Endothelial cell of hepatic sinusoid (primary cell): ENCODE measurements at regions not wholly inside any gene's neighbourhood (a gene's known extent, or its start where the extent isn't known, plus 50 kb on each side); places are given as distances from the start of the nearest gene placed in this dataset.
"Not testable (repeated sequence)": the region's sequence is repeated elsewhere in the genome, so short reads cannot be mapped to it uniquely, and the experiment has no call there.

Experiments
- in situ Hi-C: cut with HindIII; loops from 2 replicates; pipeline ENCODE4 v1.10.0; 2017; ENCODE audit warnings: low sequenced_read_pairs

GRCh38 chr1:83163879-83164475 lies 835.0 kb downstream of the TTLL7 start:
- in situ Hi-C loops, result not testable (repeated sequence)

GRCh38 chr1:83158924-83159323 lies 840.0 kb downstream of the TTLL7 start:
- in situ Hi-C loops, result not testable (repeated sequence)

GRCh38 chr1:83154306-83154705 lies 844.6 kb downstream of the TTLL7 start:
- in situ Hi-C loops, result not testable (repeated sequence)

GRCh38 chr1:83151167-83151898 lies 847.6 kb downstream of the TTLL7 start:
- in situ Hi-C loops, result not testable (repeated sequence)

GRCh38 chr1:83150479-83150878 lies 848.5 kb downstream of the TTLL7 start:
- in situ Hi-C loops, result not testable (repeated sequence)

- in situ Hi-C loops, result not testable (repeated sequence)
Measured at GRCh38 chr1:83145820-83146219, 853.1 kb downstream of the TTLL7 start.

- in situ Hi-C loops, result not testable (repeated sequence)
Measured at GRCh38 chr1:83142802-83143201, 856.1 kb downstream of the TTLL7 start.

GRCh38 chr1:83135524-83136157 lies 863.3 kb downstream of the TTLL7 start:
- in situ Hi-C loops, result not testable (repeated sequence)

- in situ Hi-C loops, result not testable (repeated sequence)
Measured at GRCh38 chr1:83134322-83135014, 864.5 kb downstream of the TTLL7 start.

- in situ Hi-C loops, result no loop called here
Measured at GRCh38 chr1:83131692-83131955, 867.3 kb downstream of the TTLL7 start.

- in situ Hi-C loops, result no loop called here
Measured at GRCh38 chr1:83130886-83131691, 867.8 kb downstream of the TTLL7 start.

GRCh38 chr1:83129107-83129506 lies 869.8 kb downstream of the TTLL7 start:
- in situ Hi-C loops, result no loop called here

GRCh38 chr1:83125456-83125855 lies 873.5 kb downstream of the TTLL7 start:
- in situ Hi-C loops, result no loop called here

- in situ Hi-C loops, result no loop called here
Measured at GRCh38 chr1:83123019-83123418, 875.9 kb downstream of the TTLL7 start.

- in situ Hi-C loops, result no loop called here
Measured at GRCh38 chr1:83118472-83118871, 880.5 kb downstream of the TTLL7 start.

GRCh38 chr1:83117030-83117429 lies 881.9 kb downstream of the TTLL7 start:
- in situ Hi-C loops, result not testable (repeated sequence)

GRCh38 chr1:83115785-83116184 lies 883.1 kb downstream of the TTLL7 start:
- in situ Hi-C loops, result no loop called here

- in situ Hi-C loops, result no loop called here
Measured at GRCh38 chr1:83114136-83114834, 884.6 kb downstream of the TTLL7 start.

- in situ Hi-C loops, result no loop called here
Measured at GRCh38 chr1:83113652-83114051, 885.3 kb downstream of the TTLL7 start.

- in situ Hi-C loops, result no loop called here
Measured at GRCh38 chr1:83112248-83112885, 886.6 kb downstream of the TTLL7 start.
